CD14-positive monocyte (primary cell): ENCODE measurements at regions not wholly inside any gene's neighbourhood (a gene's known extent, or its start where the extent isn't known, plus 50 kb on each side); places are given as distances from the start of the nearest gene placed in this dataset.

ENCODE experiments used
- DNase-seq, 3 donors: peaks; one replicate each; pipeline ENCODE4 v3.0.0-alpha.2; 2011 to 2022
- H2AFZ ChIP-seq: 2 replicates; pipeline ENCODE4 v1.6.0; 2012; ENCODE audit warnings: mild to moderate bottlenecking, low read depth, low read length, inconsistent platforms; ENCODE audit not compliant: insufficient read depth, poor library complexity, severe bottlenecking
- H3K27ac ChIP-seq, 2 donors: 1 replicate in 1 of 2; 2 replicates in 1 of 2; pipeline ENCODE4 v1.5.1; 2012 to 2013; ENCODE audit warnings: low read length in 2 of 2, control low read depth in 1 of 2, inconsistent platforms in 1 of 2, low read depth in 1 of 2, mild to moderate bottlenecking in 1 of 2
- H3K27me3 ChIP-seq, 2 donors: one replicate each; pipeline versions ENCODE4 v1.6.0 to v1.6.1; 2011 to 2013; ENCODE audit warnings: low read length in 2 of 2; ENCODE audit not compliant: control insufficient read depth in 2 of 2, insufficient read depth in 2 of 2
- H3K36me3 ChIP-seq, 2 donors: replicated peaks in 1 of 2; 1 replicate in 1 of 2; 2 replicates in 1 of 2; pipeline versions ENCODE4 v1.5.1 to v1.6.1; 2012 to 2013; ENCODE audit warnings: low read length in 2 of 2, control low read depth in 1 of 2, inconsistent platforms in 1 of 2, mild to moderate bottlenecking in 1 of 2; ENCODE audit not compliant: insufficient read depth in 2 of 2, control insufficient read depth in 1 of 2
- H3K4me1 ChIP-seq, 2 donors: 1 replicate in 1 of 2; 2 replicates in 1 of 2; pipeline versions ENCODE4 v1.5.1 to v1.6.1; 2012 to 2013; ENCODE audit warnings: low read length in 2 of 2, control low read depth in 1 of 2, inconsistent platforms in 1 of 2, mild to moderate bottlenecking in 1 of 2, moderate library complexity in 1 of 2; ENCODE audit not compliant: insufficient read depth in 2 of 2, control insufficient read depth in 1 of 2
- H3K4me2 ChIP-seq: replicated peaks from 2 replicates; pipeline ENCODE3; 2012; ENCODE audit warnings: low read length, moderate library complexity, mild to moderate bottlenecking; ENCODE audit not compliant: poor library complexity, severe bottlenecking; ENCODE audit errors: extremely low read depth
- H3K4me3 ChIP-seq, 3 experiments: fragments of 200-600 bp in 1 of 3; sonication (generic) in 1 of 3; replicated peaks in 1 of 3; 1 replicate in 2 of 3; 2 replicates in 1 of 3; pipeline ENCODE4 v1.5.1; 2011 to 2013; ENCODE audit warnings: low read length in 3 of 3, mild to moderate bottlenecking in 3 of 3, control low read depth in 2 of 3, low read depth in 2 of 3, inconsistent platforms in 1 of 3, moderate library complexity in 1 of 3
- H3K79me2 ChIP-seq: 2 replicates; pipeline ENCODE4 v1.6.0; 2012; ENCODE audit warnings: mild to moderate bottlenecking, control low read depth, inconsistent platforms, low read length, moderate library complexity; ENCODE audit not compliant: insufficient read depth
- H3K9ac ChIP-seq: 2 replicates; pipeline ENCODE4 v1.6.0; 2017; ENCODE audit warnings: low read length, mild to moderate bottlenecking; ENCODE audit not compliant: insufficient read depth, poor library complexity, severe bottlenecking
- H3K9me3 ChIP-seq, 2 donors: replicated peaks in 1 of 2; 1 replicate in 1 of 2; 2 replicates in 1 of 2; pipeline versions ENCODE4 v1.5.1 to v1.6.1; 2012 to 2013; ENCODE audit warnings: low read length in 2 of 2, control low read depth in 1 of 2; ENCODE audit not compliant: control insufficient read depth in 1 of 2, insufficient read depth in 1 of 2
- H4K20me1 ChIP-seq: 2 replicates; pipeline ENCODE4 v1.6.0; 2012; ENCODE audit warnings: mild to moderate bottlenecking, low read length, control low read depth, moderate library complexity; ENCODE audit not compliant: insufficient read depth
- H3K27ac Mint-ChIP-seq, 7 donors: one replicate each; pipeline ENCODE4 v1.8.0; 2020; ENCODE audit warnings: mild to moderate bottlenecking in 7 of 7, mixed read lengths in 7 of 7, moderate library complexity in 6 of 7, inconsistent platforms in 2 of 7
- H3K27me3 Mint-ChIP-seq, 3 donors: one replicate each; pipeline ENCODE4 v1.8.0; 2021 to 2022; ENCODE audit warnings: low read depth in 3 of 3, mild to moderate bottlenecking in 3 of 3, mixed read lengths in 3 of 3, moderate library complexity in 3 of 3, inconsistent platforms in 1 of 3
- H3K36me3 Mint-ChIP-seq, 2 donors: one replicate each; pipeline ENCODE4 v1.8.0; 2020; ENCODE audit warnings: mixed read lengths in 2 of 2, inconsistent platforms in 1 of 2, mild to moderate bottlenecking in 1 of 2
- H3K4me1 Mint-ChIP-seq: one replicate; pipeline ENCODE4 v1.8.0; 2020; ENCODE audit warnings: mild to moderate bottlenecking, mixed read lengths
- H3K4me3 Mint-ChIP-seq, 2 donors: one replicate each; pipeline ENCODE4 v1.8.0; 2020; ENCODE audit warnings: mild to moderate bottlenecking in 2 of 2, mixed read lengths in 2 of 2, moderate library complexity in 1 of 2
- H3K9me3 Mint-ChIP-seq, 7 donors: one replicate each; pipeline ENCODE4 v1.8.0; 2020 to 2022; ENCODE audit warnings: mixed read lengths in 7 of 7, mild to moderate bottlenecking in 6 of 7, moderate library complexity in 6 of 7, inconsistent platforms in 2 of 7
- WGBS: methylation state at CpG from one replicate; pipeline ENCODE4 v1.1.5; 2013; ENCODE audit warnings: missing lambda C conversion rate; ENCODE audit not compliant: insufficient coverage; 5-methylcytosine and 5-hydroxymethylcytosine counted together
- intact Hi-C, 2 donors: fragments of 100-400 bp; cut with micrococcal nuclease; formaldehyde crosslinking; loops; one replicate each; pipeline versions ENCODE4 v1.15.0 to v1.15.1; 2023
- TF ChIP-seq, protein P1 (sequence below): fragments of 200-600 bp; IDR thresholded peaks from one replicate; pipeline ENCODE4 v1.8.0; 2022; ENCODE audit warnings: antibody characterized with exemption, mild to moderate bottlenecking

DNA sequence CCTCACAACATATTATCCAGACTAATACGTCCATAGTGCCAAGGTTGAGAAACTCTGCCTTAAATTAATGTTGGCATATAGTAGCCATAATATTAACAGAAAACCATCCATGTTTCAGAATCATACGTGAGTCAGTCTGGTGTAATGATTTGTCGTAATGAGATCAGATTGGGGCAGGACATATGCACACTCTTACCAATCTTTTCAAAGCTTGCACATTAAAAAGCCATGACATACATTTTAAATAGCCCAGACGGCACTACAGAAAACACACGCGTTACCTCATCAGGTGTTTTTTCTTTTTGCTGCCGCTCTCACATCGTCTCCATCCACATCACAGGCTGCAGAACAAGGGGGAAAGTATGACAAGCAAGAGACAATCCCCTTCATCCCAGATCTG is 211.6 kb downstream of the NEBL start:
- no peak for DNase-seq
- 98% methylated on average over 5 of the region's 8 CpGs for WGBS
- H3K27me3 Mint-ChIP-seq: no peaks in the 10 kb centered on the region
- intact Hi-C loops: no loop called here
- H3K4me3 ChIP-seq: no peak overlapping the region
- H4K20me1 ChIP-seq: no peaks in the 10 kb centered on the region
- peaks cover 4 to 5% of the 10 kb centered on the region in 2 donors for H3K9me3 ChIP-seq
- H3K9ac ChIP-seq: no peak overlapping the region
- H3K4me1 Mint-ChIP-seq: no peaks in the 10 kb centered on the region
- H3K79me2 ChIP-seq: no peaks in the 10 kb centered on the region
- no peak overlapping the region for H3K4me3 Mint-ChIP-seq
- peaks cover 6 to 25% (median 16%) of the 10 kb centered on the region in 7 donors for H3K9me3 Mint-ChIP-seq
- H3K27me3 ChIP-seq: no peaks in the 10 kb centered on the region
- no peaks in the 10 kb centered on the region for H3K4me1 ChIP-seq
- no peak overlapping the region for H3K27ac ChIP-seq
- H3K36me3 Mint-ChIP-seq: no peaks in the 10 kb centered on the region
- H3K4me2 ChIP-seq: no peak overlapping the region
- TF ChIP-seq, protein P1, sequence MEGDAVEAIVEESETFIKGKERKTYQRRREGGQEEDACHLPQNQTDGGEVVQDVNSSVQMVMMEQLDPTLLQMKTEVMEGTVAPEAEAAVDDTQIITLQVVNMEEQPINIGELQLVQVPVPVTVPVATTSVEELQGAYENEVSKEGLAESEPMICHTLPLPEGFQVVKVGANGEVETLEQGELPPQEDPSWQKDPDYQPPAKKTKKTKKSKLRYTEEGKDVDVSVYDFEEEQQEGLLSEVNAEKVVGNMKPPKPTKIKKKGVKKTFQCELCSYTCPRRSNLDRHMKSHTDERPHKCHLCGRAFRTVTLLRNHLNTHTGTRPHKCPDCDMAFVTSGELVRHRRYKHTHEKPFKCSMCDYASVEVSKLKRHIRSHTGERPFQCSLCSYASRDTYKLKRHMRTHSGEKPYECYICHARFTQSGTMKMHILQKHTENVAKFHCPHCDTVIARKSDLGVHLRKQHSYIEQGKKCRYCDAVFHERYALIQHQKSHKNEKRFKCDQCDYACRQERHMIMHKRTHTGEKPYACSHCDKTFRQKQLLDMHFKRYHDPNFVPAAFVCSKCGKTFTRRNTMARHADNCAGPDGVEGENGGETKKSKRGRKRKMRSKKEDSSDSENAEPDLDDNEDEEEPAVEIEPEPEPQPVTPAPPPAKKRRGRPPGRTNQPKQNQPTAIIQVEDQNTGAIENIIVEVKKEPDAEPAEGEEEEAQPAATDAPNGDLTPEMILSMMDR: no peak
- no peak overlapping the region for H3K27ac Mint-ChIP-seq
- no peaks in the 10 kb centered on the region for H3K36me3 ChIP-seq
- H2AFZ ChIP-seq: no peak overlapping the region

DNA sequence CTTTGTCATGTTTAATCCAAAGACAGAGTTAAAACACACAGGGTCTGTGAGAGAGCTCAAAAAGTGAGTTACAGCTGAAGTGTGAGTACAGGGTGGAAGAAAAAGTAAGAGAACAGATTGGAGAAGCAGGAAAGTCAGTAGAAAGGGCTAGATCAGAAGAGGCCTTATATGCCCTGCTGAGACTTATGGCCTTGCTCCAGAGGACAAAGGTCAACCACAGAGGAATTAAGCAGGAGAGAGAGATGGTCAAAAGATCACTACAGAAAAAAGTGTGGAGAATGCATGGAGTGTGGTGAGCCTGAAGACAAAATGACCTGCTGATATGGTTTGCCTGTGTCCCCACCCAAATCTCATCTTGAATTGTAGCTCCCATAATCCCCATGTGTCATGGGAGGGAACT is 213.8 kb downstream of the NEBL start:
- no peaks in the 10 kb centered on the region for H3K4me1 Mint-ChIP-seq

More for the DNA sequence above, 213.8 kb downstream of the NEBL start:
- Mint-ChIP-seq H3K4me3 (no peak overlapping the region), H3K27ac (peak overlapping the region in 1 of 7 donors; percentile 9), H3K9me3 (peaks cover 6 to 29% (median 22%) of the 10 kb centered on the region in 7 donors), H3K27me3 (no peaks in the 10 kb centered on the region), H3K36me3 (no peaks in the 10 kb centered on the region)
- Histone ChIP-seq H3K9ac (no peak overlapping the region), H3K4me2 (no peak overlapping the region), H4K20me1 (no peaks in the 10 kb centered on the region), H3K36me3 (no peaks in the 10 kb centered on the region), H3K4me1 (no peaks in the 10 kb centered on the region), H3K79me2 (no peaks in the 10 kb centered on the region), H3K4me3 (no peak overlapping the region), H3K27ac (no peak overlapping the region), H2AFZ (no peak overlapping the region), H3K27me3 (no peaks in the 10 kb centered on the region), H3K9me3 (peaks cover 5 to 12% of the 10 kb centered on the region in 2 donors)
- intact Hi-C loops: no loop called here
- TF ChIP-seq, protein P1: no peak
- DNase-seq: no peak
